ENCODE measurements at regions not wholly inside any gene's neighbourhood (a gene's known extent, or its start where the extent isn't known, plus 50 kb on each side); places are given as distances from the start of the nearest gene placed in this dataset.

DNA sequence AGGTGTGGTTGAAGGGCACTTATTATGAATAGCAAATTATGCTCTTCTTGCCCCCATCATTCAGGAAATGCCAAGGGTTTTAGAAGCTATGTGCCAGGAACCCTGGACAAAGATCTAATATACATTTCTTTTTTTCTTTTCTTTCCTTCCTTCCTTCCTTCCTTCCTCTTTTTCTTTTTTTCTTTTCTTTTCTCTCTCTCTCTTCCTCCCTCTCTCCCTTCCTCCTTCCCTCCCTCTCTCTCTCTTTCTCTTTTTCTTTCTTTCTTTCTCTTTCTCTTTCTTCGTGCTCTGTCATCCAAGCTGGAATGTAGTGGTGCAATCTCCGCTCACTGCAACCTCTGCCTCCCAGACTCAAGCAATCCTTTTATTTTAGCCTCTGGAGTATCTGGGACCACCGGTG, 66.1 kb upstream of the CSRP2 start:
- POLR2A ChIA-PET: no interaction called here
- Mint-ChIP-seq H3K27ac (no peak overlapping the region), H3K4me1 (no peaks in the 10 kb centered on the region), H3K4me3 (no peak overlapping the region), H3K9me3 (no peaks in the 10 kb centered on the region), H3K27me3 (no peaks in the 10 kb centered on the region), H3K36me3 (ENCODE audit: low read depth) (no peaks in the 10 kb centered on the region)
- no peak for ATAC-seq (ENCODE audit: low read depth)
- DNase-seq: no peak
- CTCF ChIA-PET: no interaction called here
- TF ChIP-seq, protein P1, sequence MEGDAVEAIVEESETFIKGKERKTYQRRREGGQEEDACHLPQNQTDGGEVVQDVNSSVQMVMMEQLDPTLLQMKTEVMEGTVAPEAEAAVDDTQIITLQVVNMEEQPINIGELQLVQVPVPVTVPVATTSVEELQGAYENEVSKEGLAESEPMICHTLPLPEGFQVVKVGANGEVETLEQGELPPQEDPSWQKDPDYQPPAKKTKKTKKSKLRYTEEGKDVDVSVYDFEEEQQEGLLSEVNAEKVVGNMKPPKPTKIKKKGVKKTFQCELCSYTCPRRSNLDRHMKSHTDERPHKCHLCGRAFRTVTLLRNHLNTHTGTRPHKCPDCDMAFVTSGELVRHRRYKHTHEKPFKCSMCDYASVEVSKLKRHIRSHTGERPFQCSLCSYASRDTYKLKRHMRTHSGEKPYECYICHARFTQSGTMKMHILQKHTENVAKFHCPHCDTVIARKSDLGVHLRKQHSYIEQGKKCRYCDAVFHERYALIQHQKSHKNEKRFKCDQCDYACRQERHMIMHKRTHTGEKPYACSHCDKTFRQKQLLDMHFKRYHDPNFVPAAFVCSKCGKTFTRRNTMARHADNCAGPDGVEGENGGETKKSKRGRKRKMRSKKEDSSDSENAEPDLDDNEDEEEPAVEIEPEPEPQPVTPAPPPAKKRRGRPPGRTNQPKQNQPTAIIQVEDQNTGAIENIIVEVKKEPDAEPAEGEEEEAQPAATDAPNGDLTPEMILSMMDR (IDR thresholded peaks at IDR 0.05): no peak
- intact Hi-C loops (cut with micrococcal nuclease): no loop called here

DNA sequence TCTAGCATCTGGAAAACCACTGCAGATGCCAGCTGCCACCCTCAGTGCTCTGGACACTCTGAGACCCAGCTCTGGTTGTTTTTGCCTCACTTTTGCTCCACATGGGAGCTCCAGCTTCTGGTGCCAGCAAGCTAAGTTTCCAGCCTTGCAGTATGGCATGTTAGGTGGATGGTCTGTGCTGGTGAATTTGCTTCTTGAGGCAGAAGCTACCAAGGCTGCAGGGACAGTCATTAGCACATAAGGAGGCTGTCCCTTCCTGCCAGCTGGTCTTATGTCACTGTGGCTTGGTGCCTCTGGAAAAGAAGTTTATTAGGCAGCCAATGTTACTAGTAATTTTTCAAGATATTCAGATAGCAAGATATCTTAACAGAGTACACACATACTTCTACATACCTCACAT, 64.2 kb upstream of the CSRP2 start:
- Mint-ChIP-seq H3K9me3 (no peaks in the 10 kb centered on the region), H3K27me3 (no peaks in the 10 kb centered on the region), H3K4me3 (no peak overlapping the region), H3K4me1 (no peaks in the 10 kb centered on the region), H3K36me3 (ENCODE audit: low read depth) (no peaks in the 10 kb centered on the region), H3K27ac (no peak overlapping the region)
- TF ChIP-seq, protein P1 (IDR thresholded peaks at IDR 0.05): no peak
- ChIA-PET CTCF (no interaction called here), POLR2A (no interaction called here)
- intact Hi-C loops (cut with micrococcal nuclease): no loop called here
- DNase-seq (no peak), ATAC-seq (ENCODE audit: low read depth) (no peak)

DNA sequence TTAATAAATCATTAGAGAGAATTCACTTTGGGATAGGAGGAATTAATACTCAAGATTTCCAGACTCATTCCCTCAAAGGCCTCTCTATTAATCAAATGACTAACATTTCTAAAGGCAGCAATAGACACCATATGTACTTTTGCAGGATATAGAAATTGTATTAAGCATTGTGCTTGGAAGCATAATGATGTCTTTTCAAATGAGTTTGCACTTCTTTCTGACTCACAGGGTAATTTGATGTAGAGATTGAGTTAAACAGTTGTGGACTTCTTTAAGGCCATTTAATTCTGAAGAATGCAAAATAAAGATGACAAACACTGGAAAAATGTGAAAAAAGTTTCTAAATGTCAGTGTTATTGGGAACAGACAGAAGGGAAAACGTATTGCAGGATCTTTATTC, 63.4 kb upstream of the CSRP2 start:
- CTCF ChIA-PET: no interaction called here
- no peaks in the 10 kb centered on the region for H3K36me3 Mint-ChIP-seq (ENCODE audit: low read depth)
- no peak overlapping the region for H3K4me3 Mint-ChIP-seq
- intact Hi-C loops (cut with micrococcal nuclease): no loop called here
- H3K9me3 Mint-ChIP-seq: no peaks in the 10 kb centered on the region
- POLR2A ChIA-PET: no interaction called here
- H3K27ac Mint-ChIP-seq: no peak overlapping the region
- H3K4me1 Mint-ChIP-seq: no peaks in the 10 kb centered on the region
- DNase-seq: no peak
- TF ChIP-seq, protein P1 (IDR thresholded peaks at IDR 0.05): no peak
- ATAC-seq (ENCODE audit: low read depth): no peak
- H3K27me3 Mint-ChIP-seq: no peaks in the 10 kb centered on the region

DNA sequence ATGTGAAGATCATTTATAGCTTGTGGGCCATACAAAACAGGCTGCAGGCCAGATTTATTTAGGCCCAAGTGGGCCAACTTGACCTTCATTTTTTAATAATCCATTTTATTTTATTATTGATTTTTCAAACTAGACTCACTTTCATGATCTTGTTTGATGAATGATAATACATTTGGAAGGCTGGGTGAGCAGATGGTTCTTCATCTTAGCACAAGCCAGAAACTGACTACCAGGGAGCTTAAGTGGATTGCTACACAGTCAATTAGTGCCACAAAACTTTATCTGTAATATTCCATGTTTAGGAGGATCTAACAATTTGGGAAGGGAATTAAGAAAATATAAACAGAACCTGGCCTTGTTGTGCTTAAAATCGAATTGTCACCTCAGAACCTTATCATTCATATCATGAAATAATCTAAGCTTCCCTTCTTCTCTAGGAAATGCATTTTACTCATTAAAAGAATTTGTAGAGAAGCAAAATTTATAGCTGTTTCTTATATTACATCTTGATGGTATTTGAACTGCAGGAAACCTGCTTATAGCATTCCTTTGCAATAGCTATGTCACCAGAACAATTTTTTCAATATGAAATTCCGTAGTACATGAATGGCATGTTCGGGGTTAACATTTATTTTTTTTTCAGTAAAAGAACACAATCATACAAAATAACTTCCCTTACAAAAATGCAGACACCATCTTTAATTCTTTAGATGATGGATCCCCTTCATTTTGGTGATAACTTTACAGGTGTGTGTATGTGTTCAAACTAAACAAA, 62.0 kb upstream of the CSRP2 start:
- H3K4me1 Mint-ChIP-seq: no peaks in the 10 kb centered on the region

DNA sequence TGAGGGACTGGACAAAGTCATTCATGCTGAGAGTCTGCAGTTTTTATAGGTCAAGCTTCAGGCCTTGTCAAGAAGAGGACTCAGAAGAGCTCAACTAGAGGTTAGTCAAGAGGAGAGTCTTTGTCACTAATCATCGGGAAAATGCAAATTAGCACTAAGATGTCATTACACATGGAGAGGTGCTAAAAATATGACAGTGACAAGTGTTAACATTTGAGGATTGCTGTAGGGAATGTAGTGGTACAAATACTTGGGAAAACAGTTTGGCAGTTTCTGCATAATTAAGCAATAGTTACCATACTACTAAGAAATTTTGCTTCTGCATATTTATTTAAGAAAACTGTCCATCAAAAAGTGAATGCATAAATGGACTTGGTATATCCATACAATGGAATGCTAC, 60.9 kb upstream of the CSRP2 start:
- DNase-seq (no peak), ATAC-seq (ENCODE audit: low read depth) (no peak)
- no peaks in the 10 kb centered on the region for H3K4me1 Mint-ChIP-seq
- H3K36me3 Mint-ChIP-seq (ENCODE audit: low read depth): no peaks in the 10 kb centered on the region
- H3K27me3 Mint-ChIP-seq: peaks cover 3% of the 10 kb centered on the region
- H3K9me3 Mint-ChIP-seq: no peaks in the 10 kb centered on the region
- intact Hi-C loops (cut with micrococcal nuclease): no loop called here
- no peak overlapping the region for H3K27ac Mint-ChIP-seq
- CTCF ChIA-PET: no interaction called here
- POLR2A ChIA-PET: no interaction called here
- TF ChIP-seq, protein P1 (IDR thresholded peaks at IDR 0.05): no peak
- H3K4me3 Mint-ChIP-seq: no peak overlapping the region

More for the DNA sequence above, 62.0 kb upstream of the CSRP2 start:
- intact Hi-C loops (cut with micrococcal nuclease): no loop called here
- Mint-ChIP-seq H3K27ac (no peak overlapping the region), H3K36me3 (ENCODE audit: low read depth) (no peaks in the 10 kb centered on the region), H3K9me3 (no peaks in the 10 kb centered on the region), H3K27me3 (no peaks in the 10 kb centered on the region), H3K4me3 (no peak overlapping the region)
- ATAC-seq (ENCODE audit: low read depth): no peak
- ChIA-PET CTCF (no interaction called here), POLR2A (no interaction called here)
- TF ChIP-seq, protein P1 (IDR thresholded peaks at IDR 0.05): no peak
- DNase-seq: no peak

Data from activated B cell treated with CpG ODN at 0.5 μM for 24 hours (primary cell).